ENCODE measurements at regions not wholly inside any gene's neighbourhood (a gene's known extent, or its start where the extent isn't known, plus 50 kb on each side); places are given as distances from the start of the nearest gene placed in this dataset.
"Not testable (repeated sequence)": the region's sequence is repeated elsewhere in the genome, so short reads cannot be mapped to it uniquely, and the experiment has no call there.

DNA sequence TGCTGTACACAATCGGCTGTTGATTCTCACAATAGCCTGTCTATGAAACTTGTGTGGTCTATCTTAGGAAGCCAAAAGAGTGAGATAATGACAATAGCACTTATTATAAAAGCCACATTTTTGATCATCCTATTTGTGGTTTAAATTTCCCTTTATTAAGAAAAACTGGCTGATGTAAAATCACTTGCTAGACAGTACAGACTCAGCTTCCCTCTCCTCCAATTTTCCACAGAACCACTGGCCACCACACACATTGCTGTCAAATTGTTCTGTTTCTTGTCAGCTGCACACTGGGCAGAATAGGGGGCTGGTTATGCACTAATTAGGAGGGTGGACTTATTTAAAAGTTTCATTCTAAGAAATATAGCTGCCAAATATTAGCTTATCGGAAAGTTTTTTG is 425.9 kb downstream of the EPHA3 start:
- H3K36me3 ChIP-seq, result no peaks in the 10 kb centered on the region
- TF ChIP-seq POLR2A (IDR thresholded peaks at IDR 0.05), result no peak
- TF ChIP-seq CTCF (IDR thresholded peaks at IDR 0.05), result no peak
- no peaks in the 10 kb centered on the region for H3K27me3 ChIP-seq
- no peak overlapping the region for H3K4me3 ChIP-seq
- no peaks in the 10 kb centered on the region for H3K4me1 ChIP-seq
- DNase-seq, result no peak
- no peaks in the 10 kb centered on the region for H3K9me3 ChIP-seq
- no peak overlapping the region for H3K27ac ChIP-seq
- intact Hi-C loops (cut with DNase I; ENCODE audit: low total_unique reads), result no loop called here

- intact Hi-C loops (cut with DNase I; ENCODE audit: low total_unique reads); H3K9me3 ChIP-seq; H3K27me3 ChIP-seq; H3K4me3 ChIP-seq; H3K4me1 ChIP-seq; H3K27ac ChIP-seq; DNase-seq; H3K36me3 ChIP-seq: not testable (repeated sequence)
Observed at GRCh38 chr3:89554587-89554986, 447.2 kb downstream of the EPHA3 start.

DNA sequence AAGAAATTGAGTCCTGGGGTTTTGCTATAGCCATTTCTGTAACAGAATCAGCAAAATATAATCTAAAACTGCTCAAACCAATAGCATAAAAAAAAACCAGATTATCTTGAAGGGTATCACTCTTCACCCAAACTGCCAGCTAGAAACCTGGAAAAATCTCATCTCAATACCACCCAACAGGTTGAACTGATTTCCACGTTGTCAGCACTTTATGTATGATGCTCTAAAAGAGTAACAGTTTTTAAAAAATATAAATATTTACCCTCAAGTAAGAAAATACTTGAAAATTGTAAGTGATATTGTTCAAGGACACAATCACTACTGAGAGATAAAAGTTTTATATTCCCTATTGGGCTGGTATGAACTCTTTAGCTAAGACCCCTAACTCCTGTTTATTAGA is 451.3 kb downstream of the EPHA3 start:
- Histone ChIP-seq H3K27me3 (no peaks in the 10 kb centered on the region), H3K27ac (no peak overlapping the region), H3K4me3 (no peak overlapping the region), H3K4me1 (no peaks in the 10 kb centered on the region), H3K36me3 (no peaks in the 10 kb centered on the region), H3K9me3 (no peaks in the 10 kb centered on the region)
- intact Hi-C loops (cut with DNase I; ENCODE audit: low total_unique reads), result no loop called here
- TF ChIP-seq POLR2A (IDR thresholded peaks at IDR 0.05) (no peak), CTCF (IDR thresholded peaks at IDR 0.05) (no peak)
- DNase-seq, result no peak

DNA sequence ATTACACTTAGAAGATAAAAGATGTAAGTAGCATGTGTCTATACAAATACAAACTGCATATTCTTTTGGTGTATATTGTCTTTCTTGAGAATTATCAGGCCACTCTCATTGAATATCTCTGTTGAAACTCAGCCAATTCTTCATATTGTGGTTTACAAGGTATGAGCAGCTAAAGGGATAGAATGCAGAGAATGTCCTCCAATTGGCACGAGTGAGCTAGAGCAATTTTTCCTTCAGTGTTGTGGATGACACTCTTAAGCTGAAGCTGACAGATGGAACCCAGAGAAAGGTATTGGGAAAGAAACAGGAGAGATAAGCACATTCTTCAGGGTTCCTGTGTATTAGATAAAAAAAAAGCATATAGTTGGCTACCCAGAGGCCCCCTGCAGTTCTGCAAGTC is 453.1 kb downstream of the EPHA3 start:
- TF ChIP-seq CTCF (IDR thresholded peaks at IDR 0.05), result no peak
- TF ChIP-seq POLR2A (IDR thresholded peaks at IDR 0.05), result no peak
- Histone ChIP-seq H3K27me3 (no peaks in the 10 kb centered on the region), H3K4me1 (no peaks in the 10 kb centered on the region), H3K27ac (no peak overlapping the region), H3K9me3 (no peaks in the 10 kb centered on the region), H3K36me3 (no peaks in the 10 kb centered on the region), H3K4me3 (no peak overlapping the region)
- intact Hi-C loops (cut with DNase I; ENCODE audit: low total_unique reads), result no loop called here
- DNase-seq, result no peak

- no peak for DNase-seq
- no peak overlapping the region for H3K4me3 ChIP-seq
- H3K36me3 ChIP-seq, result no peaks in the 10 kb centered on the region
- no peak overlapping the region for H3K27ac ChIP-seq
- H3K27me3 ChIP-seq, result no peaks in the 10 kb centered on the region
- no peaks in the 10 kb centered on the region for H3K4me1 ChIP-seq
- TF ChIP-seq CTCF (IDR thresholded peaks at IDR 0.05), result no peak
- no peak for TF ChIP-seq POLR2A (IDR thresholded peaks at IDR 0.05)
- no peaks in the 10 kb centered on the region for H3K9me3 ChIP-seq
- intact Hi-C loops (cut with DNase I; ENCODE audit: low total_unique reads), result no loop called here
Observed at GRCh38 chr3:89562373-89562772, 455.0 kb downstream of the EPHA3 start.

DNA sequence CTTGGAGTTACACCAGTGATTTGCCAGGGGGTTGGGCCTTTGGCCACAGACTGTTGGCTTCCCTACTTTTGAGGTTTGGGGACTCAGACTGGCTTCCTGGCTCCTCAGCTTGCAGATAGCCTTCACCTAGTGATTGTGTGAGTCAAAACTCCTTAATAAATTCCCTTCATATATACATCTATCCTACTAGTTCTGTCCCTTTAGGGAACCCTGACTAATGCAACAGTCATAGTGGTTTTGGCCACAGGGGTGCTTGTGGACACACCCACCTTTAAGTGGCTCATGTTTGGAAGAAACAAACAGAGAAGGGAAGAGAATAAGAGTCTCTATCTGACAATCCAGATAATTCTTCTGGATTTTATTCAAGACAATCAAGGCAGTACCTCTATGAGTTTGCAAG is 457.7 kb downstream of the EPHA3 start:
- no peak for DNase-seq
- no peak overlapping the region for H3K4me3 ChIP-seq
- H3K27ac ChIP-seq, result no peak overlapping the region
- H3K36me3 ChIP-seq, result no peaks in the 10 kb centered on the region
- H3K9me3 ChIP-seq, result no peaks in the 10 kb centered on the region
- TF ChIP-seq CTCF (IDR thresholded peaks at IDR 0.05), result no peak
- no peak for TF ChIP-seq POLR2A (IDR thresholded peaks at IDR 0.05)
- intact Hi-C loops (cut with DNase I; ENCODE audit: low total_unique reads), result no loop called here
- no peaks in the 10 kb centered on the region for H3K27me3 ChIP-seq
- no peaks in the 10 kb centered on the region for H3K4me1 ChIP-seq
